ENCODE measurements at regions not wholly inside any gene's neighbourhood (a gene's known extent, or its start where the extent isn't known, plus 50 kb on each side); places are given as distances from the start of the nearest gene placed in this dataset.

DNA sequence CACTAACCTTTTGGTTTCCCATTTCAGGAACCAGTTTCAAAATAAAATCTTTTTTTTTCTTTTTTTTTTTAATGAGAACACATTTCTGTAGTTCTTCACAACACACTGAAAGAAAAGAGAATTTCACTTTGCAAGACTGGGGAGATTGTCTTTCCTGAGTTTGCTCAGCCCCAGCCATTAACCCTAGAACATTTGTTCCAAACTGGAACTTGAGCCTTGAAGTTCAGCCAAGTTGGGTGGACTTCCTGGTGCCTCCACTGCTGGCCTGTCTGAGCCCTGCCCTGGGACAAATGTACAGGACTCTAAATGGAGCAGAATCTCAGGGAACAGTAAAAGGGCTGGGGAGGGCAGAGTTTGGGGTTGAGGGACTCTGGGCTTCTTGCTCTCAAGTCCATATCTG is 196.4 kb upstream of the LPP start:
- DNase-seq (ENCODE audit: low read depth, low spot score), result no peak
- ChIA-PET CTCF (no interaction called here), POLR2A (no interaction called here)
- H3K4me3 ChIP-seq (ENCODE audit: low read depth, low read length), result no peak overlapping the region
- TF ChIP-seq, protein P1, sequence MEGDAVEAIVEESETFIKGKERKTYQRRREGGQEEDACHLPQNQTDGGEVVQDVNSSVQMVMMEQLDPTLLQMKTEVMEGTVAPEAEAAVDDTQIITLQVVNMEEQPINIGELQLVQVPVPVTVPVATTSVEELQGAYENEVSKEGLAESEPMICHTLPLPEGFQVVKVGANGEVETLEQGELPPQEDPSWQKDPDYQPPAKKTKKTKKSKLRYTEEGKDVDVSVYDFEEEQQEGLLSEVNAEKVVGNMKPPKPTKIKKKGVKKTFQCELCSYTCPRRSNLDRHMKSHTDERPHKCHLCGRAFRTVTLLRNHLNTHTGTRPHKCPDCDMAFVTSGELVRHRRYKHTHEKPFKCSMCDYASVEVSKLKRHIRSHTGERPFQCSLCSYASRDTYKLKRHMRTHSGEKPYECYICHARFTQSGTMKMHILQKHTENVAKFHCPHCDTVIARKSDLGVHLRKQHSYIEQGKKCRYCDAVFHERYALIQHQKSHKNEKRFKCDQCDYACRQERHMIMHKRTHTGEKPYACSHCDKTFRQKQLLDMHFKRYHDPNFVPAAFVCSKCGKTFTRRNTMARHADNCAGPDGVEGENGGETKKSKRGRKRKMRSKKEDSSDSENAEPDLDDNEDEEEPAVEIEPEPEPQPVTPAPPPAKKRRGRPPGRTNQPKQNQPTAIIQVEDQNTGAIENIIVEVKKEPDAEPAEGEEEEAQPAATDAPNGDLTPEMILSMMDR (IDR thresholded peaks at IDR 0.05; ENCODE audit: insufficient read depth, low read length, missing control alignments), result no peak

DNA sequence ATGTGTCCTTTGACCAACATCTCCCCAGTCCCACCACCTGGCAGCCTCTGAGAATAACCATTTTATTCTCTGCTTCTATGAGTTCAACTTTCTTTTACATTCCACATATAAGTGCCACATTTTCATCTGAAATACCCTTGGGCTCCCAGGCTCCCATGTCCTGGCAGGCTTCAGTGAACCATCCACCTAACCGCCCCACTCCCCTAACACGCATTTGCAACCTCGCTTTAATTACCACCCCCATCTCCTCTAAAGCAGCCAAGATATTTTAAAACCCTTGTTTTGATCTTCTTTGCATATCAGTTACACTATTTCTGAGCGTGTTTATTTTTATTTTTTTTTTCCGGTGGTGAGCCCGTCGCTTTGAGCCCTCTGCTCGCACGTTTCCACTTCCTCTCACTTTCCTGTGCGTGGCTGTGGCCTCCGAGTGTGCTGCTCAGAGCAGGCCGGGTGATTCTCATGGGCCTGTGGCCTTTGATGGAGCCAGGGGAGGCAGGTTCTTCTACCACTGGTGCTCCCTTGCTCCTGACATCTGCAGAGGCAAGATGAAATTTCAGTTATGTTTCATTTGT is 195.4 kb upstream of the LPP start:
- no peak overlapping the region for H3K4me3 ChIP-seq (ENCODE audit: low read depth, low read length)
- no peak for DNase-seq (ENCODE audit: low read depth, low spot score)
- ChIA-PET POLR2A (no interaction called here), CTCF (no interaction called here)
- TF ChIP-seq, protein P1 (IDR thresholded peaks at IDR 0.05; ENCODE audit: insufficient read depth, low read length, missing control alignments), result no peak

DNA sequence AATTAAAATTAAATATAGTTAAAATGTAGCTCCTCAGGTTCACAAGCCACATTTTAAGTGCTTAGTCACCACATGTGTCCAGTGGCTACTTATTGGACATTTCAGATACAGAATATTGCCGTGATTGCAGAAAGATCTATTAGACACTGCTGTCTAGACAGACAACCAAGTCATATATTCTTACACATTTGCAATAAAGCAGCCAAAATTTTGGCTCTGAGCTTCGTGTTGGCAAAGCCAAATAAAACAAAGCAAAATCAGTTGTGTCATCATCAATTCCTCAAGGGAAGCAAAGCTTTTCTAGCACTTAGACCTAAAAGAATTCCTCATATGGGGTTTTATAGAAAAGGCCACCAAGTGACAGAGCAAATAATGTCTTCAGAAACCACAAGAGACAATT is 193.1 kb upstream of the LPP start:
- CTCF ChIA-PET, result interaction anchor here (1.2 to 1.4 kb wide), 2 partner anchors 42 to 212 kb away, joined by 3 to 5 read pairs; no protein-coding TSS in a partner anchor
- POLR2A ChIA-PET, result no interaction called here
- no peak overlapping the region for H3K4me3 ChIP-seq (ENCODE audit: low read depth, low read length)
- no peak for DNase-seq (ENCODE audit: low read depth, low spot score)
- TF ChIP-seq, protein P1 (IDR thresholded peaks at IDR 0.05; ENCODE audit: insufficient read depth, low read length, missing control alignments), result no peak

DNA sequence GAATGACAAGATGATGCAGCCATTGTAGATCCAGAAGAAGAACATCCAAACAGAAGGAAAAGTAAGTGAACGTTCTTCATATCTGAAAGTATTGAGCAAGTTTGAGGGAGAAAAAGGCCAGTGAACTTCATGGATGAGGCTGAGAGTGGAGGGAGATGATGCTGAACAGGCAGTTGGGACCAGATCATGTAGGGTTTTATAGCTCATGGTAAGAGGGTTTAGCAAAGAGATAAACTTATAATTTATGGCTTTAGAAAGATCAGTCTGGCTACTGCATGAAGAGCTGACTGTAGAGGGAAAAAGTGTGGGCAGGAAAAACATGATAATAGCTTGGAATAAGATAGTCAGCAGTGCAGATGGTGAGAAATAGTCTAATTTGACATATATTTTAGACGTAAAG is 192.6 kb upstream of the LPP start:
- TF ChIP-seq, protein P1 (IDR thresholded peaks at IDR 0.05; ENCODE audit: insufficient read depth, low read length, missing control alignments), result no peak
- ChIA-PET POLR2A (interaction anchor here (0.9 kb wide), 1 partner anchor 216 kb away, joined by 5 read pairs; the partner anchor contains the start of gene BCL6), CTCF (interaction anchor here (1.2 to 1.4 kb wide), 4 partner anchors 7 to 214 kb away, joined by 3 to 5 read pairs (median 4); no protein-coding TSS in a partner anchor)
- H3K4me3 ChIP-seq (ENCODE audit: low read depth, low read length), result no peak overlapping the region
- DNase-seq (ENCODE audit: low read depth, low spot score), result no peak

DNA sequence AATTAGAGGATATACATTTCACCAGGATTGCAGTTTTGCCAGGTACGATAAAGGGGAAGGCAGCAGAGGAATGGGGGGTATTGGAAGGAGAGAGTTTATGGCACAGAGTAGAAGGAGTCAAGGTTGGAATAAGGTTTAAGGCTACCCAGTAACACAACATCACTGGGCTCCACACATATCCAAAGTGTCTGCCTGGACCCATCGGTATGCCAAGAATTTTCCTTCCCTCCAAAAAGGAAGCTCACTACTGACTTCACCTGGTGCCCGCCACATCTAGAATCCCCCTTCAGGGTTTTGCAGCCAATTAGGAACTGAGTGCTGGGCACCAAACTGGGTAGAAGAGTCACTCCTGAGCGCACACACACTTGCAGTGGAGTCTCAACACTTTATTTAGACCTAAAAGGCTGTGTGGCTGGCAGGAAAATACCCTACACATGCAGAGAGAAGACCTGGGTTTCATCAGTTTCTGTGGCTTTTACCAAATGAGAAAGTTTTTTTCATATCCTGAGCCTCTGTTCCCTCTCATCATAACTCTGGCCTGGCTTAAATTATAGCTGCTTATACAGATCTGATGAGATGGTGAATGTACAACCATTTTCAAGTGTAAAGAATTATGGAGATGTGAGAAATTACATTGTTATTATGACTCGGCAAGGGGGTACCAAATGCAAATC is 190.8 kb upstream of the LPP start:
- POLR2A ChIA-PET, result no interaction called here
- CTCF ChIA-PET, result interaction anchor here (0.8 kb wide), 1 partner anchor 11 kb away, joined by 3 read pairs; no protein-coding TSS in a partner anchor

More for the DNA sequence above, 190.8 kb upstream of the LPP start:
- TF ChIP-seq, protein P1 (IDR thresholded peaks at IDR 0.05; ENCODE audit: insufficient read depth, low read length, missing control alignments), result no peak
- H3K4me3 ChIP-seq (ENCODE audit: low read depth, low read length), result no peak overlapping the region
- DNase-seq (ENCODE audit: low read depth, low spot score), result no peak
